ENCODE measurements at regions not wholly inside any gene's neighbourhood (a gene's known extent, or its start where the extent isn't known, plus 50 kb on each side); places are given as distances from the start of the nearest gene placed in this dataset.
"Not testable (repeated sequence)": the region's sequence is repeated elsewhere in the genome, so short reads cannot be mapped to it uniquely, and the experiment has no call there.

DNA sequence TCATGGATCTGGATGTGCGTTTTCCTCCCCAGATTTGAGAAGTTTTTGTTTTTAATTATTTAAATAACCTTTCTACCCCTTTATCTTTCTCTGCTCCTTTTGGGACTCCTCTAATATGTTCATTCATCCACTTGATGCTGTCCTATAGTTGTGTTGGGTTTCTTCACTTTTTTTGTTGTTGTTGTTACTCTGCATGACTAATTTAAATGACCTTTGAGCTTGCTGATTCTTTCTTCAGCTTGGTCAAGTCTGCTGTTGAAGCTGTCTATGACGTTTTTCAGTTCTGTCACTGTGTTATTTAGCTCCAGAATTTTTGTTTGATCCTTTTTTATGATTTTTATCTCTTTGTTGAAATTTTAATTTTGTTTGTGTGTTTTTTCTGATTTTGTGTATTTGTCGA lies 463.6 kb upstream of the ALCAM start:
- no peak for ATAC-seq

DNA sequence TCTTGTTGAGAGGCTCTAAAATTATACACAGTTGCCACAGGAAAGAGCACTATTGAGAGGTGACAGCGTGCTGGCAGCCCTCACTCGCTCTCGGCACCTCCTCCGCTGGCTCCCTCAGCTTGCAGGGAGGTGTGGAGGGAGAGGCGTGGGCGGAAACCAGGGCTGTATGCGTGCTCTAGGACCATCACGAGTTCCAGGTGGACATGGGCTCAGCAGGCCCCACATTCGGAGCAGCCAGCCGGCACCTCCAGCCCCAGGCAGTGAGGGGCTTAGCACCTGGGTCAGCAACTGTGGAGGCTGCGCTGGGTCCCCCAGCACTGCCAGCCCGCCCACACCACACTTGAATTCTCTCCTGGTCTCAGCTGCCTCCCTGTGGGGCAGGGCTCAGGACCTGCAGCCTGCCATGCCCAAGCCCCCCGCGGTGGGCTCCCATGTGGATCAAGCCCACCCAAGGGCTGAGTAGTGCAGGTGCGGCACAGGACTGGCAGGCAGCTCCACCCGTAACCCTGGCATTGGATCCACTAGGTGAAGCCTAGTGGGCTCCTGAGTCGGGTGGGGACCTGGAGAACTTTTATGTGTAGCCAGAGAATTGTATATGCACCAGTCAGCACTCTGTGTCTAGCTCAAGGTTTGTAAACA lies 460.6 kb upstream of the ALCAM start:
- ATAC-seq = no peak

DNA sequence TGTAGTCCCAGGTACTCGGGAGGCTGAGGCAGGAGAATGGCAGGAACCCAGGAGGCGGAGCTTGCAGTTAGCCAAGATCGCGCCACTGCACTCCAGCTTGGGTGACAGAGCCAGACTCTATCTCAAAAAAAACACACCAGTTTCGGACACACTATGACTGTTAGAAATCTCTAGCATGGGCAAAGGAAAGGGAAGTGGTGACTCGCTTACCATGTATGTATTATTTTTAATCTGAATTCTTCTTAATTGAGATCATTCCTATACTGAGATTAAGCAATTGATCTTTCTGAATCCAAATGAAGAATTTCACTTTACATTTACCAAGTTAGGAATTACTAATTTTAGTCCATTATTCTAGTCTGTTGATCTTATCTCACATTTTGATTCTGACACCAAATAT lies 459.2 kb upstream of the ALCAM start:
- ATAC-seq = no peak

GRCh38 chr3:104908761-104909160 lies 457.9 kb upstream of the ALCAM start:
- ATAC-seq = no peak

DNA sequence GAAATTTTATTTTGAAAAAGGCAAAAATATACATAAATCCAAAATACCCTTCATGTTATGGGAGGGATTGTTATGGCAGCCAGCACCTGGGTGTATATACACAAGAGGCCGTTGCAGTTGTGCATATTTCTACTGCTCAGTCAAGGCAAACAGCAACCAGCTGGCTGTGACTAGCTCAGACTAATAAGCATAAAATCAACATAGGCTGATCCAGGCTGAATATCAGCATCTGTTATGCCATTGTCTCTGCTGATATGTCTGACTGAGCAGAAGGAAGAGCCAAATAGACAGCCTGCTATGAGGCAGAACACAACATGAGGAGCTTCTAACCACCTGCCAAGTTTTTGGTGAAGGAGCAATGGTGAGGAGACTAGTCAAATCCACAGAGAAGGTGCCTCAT lies 457.5 kb upstream of the ALCAM start:
- ATAC-seq = no peak

GRCh38 chr3:104909721-104910120 lies 457.0 kb upstream of the ALCAM start:
- no peak for ATAC-seq

- ATAC-seq = no peak
These were observed 455.3 kb upstream of the ALCAM start for GRCh38 chr3:104911376-104911775.

DNA sequence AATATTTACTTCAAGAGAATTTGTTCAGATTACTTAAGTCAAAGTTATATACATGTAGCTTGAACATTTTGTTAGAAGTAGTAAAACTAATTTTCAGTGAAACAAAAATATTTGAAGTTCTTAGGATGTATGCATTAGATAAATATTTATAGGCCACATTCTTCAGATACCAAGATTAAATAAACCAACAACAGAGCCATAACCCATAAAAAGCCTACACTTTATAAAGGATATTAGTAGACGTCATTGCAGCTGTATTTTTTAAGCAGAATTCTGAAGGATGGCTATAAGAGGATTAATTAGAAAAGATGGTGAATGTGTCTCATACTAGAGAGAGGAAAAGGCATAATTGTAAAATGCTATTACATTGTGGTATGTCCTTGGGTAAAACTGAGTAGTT lies 449.7 kb upstream of the ALCAM start:
- ATAC-seq = no peak

- no peak for ATAC-seq
These were observed 446.2 kb upstream of the ALCAM start for GRCh38 chr3:104920512-104920911.

DNA sequence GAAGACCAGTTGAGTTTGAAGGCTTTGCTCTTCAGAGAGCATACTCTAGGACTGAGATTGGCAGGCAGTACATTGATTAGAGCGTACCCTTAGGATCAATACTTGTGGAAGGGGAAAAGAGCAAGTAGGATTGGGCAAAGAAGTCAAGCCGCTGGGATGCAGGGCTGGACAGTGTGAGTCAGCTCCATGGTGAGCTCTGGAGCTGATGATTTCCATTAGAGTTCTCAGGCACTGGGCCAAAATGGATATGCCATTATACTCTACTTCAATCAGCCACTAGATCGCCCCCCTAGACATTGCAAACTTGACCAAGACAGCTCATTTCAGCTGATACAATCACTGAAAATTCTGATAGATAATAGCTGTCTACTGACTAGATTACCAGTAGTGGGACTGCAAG lies 432.7 kb upstream of the ALCAM start:
- no peak for ATAC-seq

DNA sequence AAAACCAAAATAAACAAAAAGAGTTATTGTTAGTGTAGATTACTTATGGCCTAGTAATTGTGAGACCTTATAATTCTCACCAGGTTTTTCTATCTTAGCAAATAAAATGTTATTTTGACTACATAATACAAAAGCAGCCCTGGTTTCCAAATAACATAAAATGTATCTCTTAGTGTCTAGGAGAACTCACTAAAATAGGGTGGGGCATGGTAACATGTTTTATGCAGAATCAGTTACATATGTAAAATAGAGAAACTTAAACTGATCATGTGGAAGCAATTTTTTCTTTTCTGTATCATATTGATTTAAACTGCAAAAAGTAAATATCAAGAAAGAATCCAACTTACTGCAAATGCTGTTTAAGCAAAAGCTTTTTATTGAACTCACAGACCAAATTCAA lies 431.1 kb upstream of the ALCAM start:
- ATAC-seq = no peak

- ATAC-seq = no peak
These were observed 427.5 kb upstream of the ALCAM start for GRCh38 chr3:104939196-104939595.

- ATAC-seq = no peak
These were observed 424.9 kb upstream of the ALCAM start for GRCh38 chr3:104941785-104942184.

DNA sequence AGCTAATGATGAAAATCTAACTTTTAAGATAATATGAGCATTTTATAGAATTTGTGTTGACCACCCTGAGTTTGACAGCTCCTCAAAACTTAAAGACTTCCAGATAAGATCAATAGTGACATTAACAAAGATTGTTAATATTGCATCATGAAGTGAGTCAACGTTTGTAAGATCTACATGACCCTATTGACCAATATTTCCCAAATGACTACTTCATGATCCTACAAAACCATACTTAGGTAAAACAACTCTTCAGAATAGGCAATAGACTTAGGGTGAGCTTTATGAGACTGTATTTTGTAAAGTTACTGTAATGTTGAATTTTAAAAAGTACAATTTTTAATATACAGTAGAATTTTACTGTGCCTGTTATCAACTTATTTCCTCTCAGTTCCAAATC lies 422.7 kb upstream of the ALCAM start:
- no peak for ATAC-seq

- ATAC-seq = no peak
These were observed 418.8 kb upstream of the ALCAM start for GRCh38 chr3:104947943-104948342.

- ATAC-seq = not testable (repeated sequence)
These were observed 416.9 kb upstream of the ALCAM start for GRCh38 chr3:104949810-104950209.

DNA sequence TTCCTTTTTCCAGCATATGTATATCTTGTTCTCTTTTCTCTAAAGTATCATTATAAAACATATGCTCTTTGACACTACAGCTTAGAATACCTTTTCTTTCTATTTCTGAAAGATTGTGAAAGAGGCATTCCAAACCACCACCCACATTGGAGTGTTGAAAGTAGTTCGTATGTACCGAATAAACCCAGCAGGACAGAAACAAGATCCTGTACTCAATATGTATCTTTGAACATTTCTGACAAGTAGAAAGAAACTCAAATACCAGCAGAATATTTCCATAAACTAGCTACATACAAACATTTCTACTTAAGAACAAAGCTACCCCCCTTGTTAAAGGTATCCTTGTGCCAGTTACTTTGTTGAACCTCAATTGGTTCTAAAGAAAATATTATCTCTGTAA lies 415.3 kb upstream of the ALCAM start:
- ATAC-seq = no peak

DNA sequence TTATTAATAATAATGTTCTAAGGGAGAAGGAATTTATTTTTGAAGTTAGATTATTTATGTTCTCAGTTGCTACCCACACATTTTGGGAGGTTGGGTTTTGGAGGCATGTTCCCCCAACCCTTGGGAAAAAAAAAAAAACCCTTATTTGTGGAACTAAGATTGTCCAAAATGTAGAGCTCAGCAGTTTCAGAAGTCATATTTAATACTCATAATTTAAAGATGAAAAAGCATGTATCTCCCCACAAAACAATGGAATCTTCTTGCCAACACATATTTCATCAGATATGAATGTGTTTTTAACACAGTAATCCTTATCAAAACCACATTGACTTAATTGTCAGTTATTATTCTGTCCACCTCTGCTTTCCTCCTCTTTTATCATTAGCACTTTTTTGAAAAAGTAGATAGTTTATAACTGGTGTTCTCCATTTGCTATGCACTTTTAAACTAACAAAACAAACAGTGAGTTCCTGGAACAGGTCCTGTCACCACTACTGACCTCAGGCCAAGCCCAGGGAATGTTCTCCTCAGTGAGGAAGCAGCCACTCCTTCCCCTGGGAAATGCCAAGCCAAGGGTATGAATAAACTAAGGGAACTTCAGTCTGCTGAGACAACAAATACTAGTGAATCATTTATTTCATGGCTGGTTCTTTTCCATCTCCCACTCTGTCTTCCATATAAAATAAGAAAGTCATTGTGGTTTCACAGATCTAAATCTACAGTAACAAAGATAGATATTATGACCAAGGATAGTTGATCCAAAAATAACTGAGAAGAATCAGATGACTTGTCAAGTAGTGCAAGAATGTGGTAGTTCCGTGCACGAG lies 414.4 kb upstream of the ALCAM start:
- no peak for ATAC-seq

GRCh38 chr3:104956620-104957345 lies 409.9 kb upstream of the ALCAM start:
- no peak for ATAC-seq

DNA sequence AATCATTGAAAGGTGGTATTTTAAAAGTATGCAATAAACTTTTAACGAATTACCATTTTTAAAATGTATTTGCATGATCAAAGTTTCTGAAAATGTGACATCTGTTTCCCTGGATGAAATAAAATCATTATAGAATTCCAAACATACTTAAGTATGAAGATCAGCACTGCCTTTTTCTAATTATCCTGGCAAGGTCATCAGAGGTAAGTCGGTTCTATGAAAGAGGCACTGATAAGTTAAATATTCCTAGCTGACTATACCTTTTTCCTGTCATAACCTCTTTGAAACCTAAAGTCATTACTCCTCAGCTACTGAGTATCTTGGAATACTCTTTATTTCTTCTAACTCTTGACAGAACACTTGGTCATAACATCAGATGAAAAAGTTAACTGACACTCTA lies 406.1 kb upstream of the ALCAM start:
- ATAC-seq = no peak

DNA sequence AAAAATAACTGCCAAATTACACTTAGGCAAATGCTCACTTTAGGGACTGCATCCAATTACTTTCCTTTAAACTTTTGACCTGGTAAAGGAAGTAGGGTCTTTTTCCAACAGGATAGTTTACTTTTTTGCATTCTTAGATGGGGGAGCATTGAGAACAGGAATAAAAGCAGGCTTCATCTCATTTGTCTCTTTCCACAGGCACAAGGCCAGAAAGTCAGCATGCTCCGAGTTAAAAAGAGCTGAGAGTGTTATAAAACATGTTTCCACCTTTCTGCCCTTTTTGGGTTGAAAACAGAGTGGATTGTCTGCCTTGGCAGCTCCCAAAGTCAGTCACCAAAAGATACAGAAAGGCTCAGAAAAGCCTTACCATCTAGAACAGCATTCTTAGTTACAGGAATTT lies 404.9 kb upstream of the ALCAM start:
- ATAC-seq = no peak

DNA sequence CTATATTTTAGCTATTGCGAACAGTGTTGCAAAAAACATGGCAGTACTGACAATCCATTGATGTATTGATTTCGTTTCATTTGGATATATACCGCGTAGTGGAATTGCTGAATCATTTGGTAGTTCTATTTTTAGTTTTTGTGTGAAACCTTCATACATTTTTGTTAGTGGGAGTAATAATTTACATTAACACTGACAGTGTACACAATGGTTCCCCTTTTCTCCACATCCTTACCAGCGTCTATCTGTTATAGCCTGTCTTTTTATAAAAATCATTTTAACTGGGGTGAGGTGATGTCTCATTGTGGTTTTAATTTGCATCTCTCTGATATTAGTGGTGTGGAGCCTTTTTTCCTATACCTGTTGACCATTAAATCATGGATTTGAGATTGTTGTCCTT lies 392.4 kb upstream of the ALCAM start:
- ATAC-seq = no peak

DNA sequence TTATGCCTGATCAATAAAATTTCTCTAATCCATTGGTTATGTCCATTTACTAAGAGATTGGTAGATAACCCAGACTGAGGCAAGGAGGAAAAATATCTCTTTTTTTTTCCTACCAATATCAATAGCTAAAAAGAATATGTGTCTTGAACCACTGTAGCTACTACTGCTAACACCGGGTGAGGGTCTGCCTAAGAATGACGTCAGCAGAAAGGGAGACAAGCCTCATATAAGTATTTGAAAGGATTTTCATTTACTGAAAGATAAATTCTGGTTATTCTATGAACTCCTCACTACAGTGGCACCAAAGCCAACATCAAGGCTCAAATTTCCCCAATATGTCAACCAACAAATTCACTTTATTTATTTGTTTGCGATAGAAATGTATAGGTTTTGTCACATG lies 389.0 kb upstream of the ALCAM start:
- no peak for ATAC-seq

GRCh38 chr3:104982130-104982529 lies 384.6 kb upstream of the ALCAM start:
- no peak for ATAC-seq
